NCI-H2196 treated with DMSO at 0.1 percent for 48 hours (cell line): ENCODE measurements at regions not wholly inside any gene's neighbourhood (a gene's known extent, or its start where the extent isn't known, plus 50 kb on each side); places are given as distances from the start of the nearest gene placed in this dataset.

Experiments used
- DNase-seq: peaks from one replicate; lab custom pipeline; 2025; ENCODE audit not compliant: unreplicated experiment; lab: John Stamatoyannopoulos, UW

DNA sequence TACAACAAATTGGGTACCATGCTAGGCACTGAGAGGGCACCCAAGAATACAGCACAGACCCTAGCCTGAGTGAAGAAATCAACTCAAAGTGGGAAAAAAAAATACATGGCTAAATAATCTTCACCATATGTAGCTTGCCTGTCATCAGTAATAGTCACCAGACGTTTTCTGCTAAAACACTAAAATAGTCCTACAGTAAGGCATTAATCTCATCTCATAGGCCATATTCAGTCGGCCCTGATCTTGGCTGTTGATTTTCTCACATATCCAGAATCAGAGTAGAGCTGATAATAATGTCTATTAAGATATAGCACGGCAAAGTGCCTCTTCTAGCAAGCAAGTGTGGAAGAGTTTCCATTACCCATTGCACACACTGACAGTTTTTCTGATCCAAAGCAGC lies 322.1 kb upstream of the SLC30A5 start:
- no peak for DNase-seq

DNA sequence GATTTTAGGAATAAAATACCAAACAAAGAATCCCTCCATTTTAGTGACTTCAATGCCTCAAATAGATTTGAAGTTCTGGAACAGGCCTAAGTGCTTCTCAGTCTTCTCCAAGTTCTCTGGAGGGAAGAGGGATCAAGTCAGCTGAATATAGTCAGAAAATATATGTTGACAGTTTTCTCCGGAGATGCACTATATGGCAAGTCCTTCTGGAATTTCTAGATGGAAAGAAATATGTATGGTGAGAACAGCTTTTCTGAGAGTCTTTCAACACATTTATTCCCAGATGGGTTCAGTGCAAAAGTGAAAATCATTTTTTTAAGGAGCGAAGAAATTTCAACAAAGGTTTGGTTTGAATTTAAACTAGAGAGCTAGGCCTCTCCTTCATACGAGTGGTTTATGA lies 317.4 kb upstream of the SLC30A5 start:
- no peak for DNase-seq

DNA sequence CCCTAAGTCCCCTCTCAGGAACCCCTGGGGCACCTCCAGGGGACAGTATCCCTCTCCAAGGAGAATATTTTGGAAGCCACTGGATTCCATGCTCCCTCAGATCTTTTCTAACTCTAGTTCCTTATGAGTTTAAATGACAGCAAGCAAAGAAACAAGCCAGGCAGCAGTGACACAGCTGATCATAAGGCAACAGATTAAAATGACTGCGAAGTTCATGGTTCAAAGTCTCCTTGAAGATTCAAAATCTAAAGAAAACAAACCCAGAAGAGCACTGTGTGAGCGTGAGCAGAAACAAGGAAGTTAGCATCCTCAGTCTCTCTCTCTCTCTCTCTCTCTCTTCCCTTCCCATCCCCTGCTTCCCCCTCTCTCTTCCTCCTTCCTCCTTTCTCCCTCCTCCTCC lies 316.7 kb upstream of the SLC30A5 start:
- no peak for DNase-seq

DNA sequence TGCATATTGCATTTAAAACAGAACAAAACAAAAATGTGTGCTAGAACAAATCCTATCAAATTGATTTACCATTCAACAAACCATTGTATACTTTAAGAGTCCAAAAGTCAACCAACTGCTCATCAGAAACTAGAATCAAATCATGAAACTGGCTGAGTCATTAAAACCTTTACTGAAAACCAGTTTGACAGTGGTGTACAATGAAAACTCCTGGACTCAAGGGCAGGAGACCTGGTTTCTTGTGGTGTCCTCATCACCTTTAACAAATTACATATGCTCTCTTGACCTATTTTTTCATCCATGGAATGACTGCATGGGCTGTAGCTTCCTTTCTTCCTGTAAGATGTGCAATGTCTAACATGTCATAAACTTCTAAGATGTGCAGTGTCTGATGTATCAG lies 315.3 kb upstream of the SLC30A5 start:
- no peak for DNase-seq

DNA sequence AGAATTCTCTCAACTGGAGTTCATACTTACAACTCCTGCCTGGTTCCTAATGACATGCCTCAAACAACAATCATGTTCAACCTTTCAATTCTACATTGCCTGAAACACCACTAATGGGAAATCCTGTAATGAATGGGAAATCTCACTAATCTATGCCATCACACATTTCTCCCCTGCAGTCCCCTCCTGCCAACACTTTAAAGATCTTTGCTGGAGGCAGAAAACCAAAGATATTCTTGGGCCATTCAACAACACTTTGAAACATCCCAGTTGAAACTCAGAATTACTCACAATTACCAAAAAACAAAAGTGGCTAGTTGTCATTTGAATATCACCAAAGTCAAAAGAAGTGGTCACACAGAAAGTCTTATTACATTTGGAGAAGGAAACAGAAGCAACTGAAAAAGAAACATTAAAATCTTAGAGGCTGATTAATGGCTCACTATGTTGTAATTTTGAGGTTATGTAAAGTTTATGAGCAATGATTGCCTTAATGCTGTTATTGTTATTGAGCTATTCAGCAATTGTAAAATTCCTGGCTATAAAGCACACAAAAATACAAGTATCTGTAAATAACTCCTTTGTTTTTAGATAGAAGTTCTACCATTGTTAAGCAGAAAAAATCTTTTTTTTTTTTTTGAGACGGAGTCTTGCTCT lies 313.4 kb upstream of the SLC30A5 start:
- DNase-seq = no peak

DNA sequence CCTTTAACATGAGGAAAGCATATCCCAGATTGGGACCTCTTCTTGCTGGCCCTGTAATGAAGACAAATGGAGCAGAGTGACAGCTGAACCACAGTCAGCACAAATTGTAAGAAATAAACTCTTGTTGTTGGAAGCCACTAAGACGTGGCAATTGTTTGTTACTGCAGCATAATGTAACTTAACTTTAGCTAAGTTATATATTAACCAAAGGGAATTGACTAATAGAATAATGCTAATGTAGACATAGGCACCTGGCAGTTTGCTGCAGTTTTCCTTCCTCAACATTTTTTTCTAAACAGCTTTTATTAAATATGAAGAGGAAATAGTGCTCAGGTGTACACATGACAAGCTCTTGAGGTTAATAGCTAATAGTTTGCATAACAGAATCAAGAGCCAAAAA lies 300.7 kb upstream of the SLC30A5 start:
- DNase-seq = no peak

DNA sequence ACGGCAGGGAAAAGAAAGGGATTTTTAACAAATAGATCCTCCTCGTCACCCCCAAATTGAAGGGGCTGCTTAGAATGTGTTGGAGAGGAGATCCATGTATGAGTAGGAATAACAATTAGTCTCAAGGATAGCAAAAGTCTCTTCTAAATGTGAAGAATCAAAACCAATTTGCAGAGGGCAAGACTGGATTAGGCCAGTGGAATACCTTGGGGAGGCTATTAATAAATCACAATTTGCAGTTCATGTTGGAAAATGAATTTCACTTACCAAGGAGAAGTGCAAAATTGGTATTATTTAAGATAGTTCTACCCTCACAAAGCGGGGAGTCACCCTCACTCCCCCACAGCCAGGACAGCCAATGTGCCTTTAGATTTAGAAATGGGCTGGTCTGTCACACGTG lies 299.8 kb upstream of the SLC30A5 start:
- DNase-seq = no peak

DNA sequence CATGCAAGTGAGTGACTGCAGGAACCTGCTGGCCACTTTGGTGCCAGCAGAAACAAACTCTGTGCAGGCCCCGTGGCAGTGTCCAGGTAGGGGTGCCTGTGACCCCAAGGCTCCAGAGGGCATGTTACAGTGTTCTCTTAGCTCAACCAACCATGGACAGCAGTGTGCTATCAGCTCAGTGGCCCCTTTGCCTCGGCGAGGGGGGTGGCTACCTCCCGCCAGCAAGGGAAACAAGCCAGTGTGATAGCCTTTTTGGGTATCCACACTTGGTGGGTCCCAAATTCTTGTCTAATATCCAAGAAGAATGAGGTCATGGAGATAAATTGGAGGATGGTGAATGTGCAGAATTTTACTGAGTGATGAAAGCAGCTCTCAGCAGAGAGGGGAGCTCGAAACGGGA lies 298.6 kb upstream of the SLC30A5 start:
- DNase-seq = no peak

DNA sequence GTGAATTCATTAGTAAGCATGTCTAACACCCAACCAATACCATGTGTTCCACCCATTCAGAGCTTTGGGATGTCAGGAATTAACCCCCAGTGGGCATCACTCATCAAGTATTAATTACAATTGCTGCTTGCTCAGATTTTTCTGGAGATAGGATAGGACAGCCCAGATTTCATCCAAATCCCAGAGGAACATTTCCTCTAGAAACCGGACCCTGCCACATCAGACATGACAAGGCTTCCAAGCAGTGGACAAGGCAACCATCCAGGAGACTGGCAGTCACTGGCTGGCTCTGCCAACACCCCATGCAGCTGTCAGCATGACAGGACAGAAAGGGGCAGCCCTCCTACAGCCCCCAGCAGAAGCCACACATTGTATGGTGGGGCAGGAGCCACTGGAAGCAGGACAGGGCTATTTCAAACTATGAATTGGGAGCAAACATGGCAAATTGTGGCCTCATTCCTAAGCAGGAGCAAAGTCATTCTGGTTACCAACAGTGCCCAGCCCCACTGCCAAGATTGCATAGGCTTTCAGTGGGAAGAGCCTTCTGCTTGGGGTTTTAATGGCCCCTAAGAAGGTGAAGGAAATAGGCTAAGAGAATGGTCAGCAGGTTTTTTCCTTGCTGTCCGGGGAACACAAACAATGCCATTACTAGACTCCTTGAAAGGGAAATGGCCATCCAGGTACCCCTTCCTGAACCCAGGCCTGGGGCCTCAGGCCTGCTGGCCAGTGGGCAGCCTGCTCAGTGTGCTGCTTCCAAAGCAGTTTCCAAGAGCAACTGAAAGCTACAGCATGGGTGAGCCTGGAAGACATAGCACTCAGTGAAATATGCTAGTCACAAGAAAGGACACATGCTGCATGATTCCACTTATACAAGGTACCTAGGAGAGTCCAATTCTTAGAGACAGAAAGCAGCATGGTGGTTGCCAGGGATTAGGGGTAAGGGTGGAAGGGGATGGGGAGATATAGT lies 294.7 kb upstream of the SLC30A5 start:
- no peak for DNase-seq

DNA sequence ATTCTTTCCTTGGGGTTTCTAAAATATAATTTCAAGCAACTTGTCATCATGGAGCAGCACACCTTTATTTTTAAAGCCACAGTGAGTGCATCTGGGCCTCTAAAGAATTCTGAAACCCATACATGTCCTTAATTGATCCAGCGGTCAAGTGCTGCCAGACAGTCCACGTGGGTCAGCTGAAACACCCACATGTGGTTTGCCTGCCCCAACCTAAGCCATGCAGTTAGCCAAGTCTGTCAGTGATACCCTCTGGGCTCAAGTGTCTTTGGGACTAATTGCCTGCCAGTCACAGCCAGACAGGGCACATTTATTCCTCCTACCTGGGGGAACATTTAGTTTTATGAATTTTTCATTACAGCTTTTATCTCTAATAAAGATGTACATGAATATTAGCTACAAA lies 291.4 kb upstream of the SLC30A5 start:
- DNase-seq = no peak

DNA sequence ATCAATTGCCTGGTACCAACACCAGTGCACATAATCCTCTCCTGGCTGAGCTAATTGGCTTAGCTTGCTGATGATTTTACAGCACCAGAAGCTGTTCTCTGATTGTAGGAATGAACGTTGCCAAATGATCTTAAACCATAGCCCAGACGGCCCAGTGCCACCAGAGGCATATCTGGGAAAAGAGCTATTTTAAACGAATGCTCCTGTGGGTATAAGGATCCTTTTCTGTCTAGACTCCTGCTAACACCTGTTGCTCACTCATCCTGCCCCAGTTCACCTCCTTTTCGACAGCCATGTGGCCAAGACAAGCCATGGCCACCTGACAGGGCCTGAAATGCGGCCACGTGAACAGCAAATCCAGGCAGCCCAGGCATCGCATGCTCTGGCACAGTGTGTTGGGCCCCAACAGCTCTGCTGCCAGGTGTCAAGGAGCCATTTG lies 289.9 kb upstream of the SLC30A5 start:
- no peak for DNase-seq

DNA sequence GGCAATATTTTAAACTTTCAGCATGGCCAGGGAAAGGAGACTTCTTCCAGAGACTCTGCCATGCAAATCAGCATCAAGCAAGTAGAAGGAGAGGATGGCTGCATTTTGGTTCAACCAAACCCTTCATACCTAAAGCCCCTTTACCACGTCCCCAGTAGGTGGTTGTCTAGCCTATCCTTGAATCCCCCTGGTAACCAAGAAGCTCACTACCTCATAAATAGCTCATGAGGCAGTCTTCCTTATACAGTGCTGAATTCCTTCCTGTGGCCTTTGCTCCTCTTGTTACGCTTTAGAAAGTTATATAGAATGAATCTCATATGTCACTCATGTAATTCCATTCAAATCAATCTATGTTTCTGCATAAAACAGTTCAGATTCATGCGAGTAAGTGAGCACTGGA lies 289.5 kb upstream of the SLC30A5 start:
- DNase-seq = no peak

DNA sequence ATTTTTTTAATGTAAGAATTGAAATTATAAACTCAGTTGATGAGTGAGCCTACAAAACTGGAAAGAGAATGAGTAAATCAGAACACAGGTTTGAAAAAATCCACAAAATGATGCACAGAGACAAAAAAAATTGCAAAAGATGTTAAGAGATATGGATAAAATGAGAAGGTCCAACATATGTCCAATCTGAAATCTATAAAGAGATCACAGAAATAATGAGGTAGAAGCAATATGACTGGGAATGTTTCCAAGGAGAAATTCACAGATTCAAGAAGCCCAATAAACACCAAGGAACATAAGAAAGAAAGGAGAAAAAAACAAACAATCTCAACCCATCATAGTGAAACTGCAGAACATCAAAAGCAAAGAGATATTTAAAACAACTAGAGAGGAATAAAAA lies 288.4 kb upstream of the SLC30A5 start:
- no peak for DNase-seq

DNA sequence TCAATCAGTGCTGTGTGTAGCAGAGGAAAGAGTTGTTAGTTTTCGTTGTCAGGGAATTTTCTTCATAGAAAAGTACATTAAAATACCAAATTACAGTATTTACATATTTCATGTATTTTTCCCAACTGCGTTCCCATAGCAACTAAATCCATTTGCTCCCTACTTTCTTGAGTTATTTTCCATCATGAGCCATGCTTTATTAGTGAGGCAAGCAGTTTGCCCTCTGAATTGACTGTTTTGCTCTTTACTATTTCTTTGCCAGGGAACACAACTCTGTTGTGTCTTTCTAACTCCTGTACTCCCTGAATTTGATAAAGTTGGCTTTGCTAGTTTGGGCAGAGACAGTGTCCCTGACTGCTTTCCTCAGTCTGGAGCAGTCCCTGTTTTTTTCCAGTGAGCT lies 276.2 kb upstream of the SLC30A5 start:
- DNase-seq = no peak

DNA sequence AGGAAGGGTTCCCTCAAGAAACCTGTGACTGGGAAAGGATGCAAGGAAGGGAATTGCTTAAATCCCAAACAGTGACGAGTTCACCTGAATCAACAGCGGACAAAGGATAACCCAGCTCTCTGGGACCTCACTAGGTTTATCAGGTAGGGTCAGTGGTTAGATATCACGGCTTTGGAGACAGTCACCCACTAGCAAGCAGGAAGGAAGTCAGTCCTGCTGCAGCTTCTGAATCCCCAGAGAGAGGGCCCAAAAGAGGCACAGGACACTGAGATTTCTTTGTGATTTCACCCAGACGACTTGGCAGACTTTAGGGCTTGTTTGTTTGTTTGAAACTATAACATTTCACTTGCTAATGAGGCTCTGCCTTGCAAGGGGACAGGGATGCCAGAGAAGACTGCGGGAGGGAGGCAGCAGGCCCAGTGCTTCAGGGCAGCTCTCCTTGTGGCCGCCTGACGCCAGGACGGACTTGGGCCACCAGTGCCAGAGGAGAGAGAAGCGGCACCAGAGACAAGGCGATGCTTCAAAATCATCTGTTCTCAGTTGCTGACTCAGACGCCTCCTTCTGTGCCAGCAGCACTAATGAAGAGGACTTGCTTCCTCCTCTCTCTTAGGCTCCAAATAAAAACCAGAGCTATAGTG lies 275.6 kb upstream of the SLC30A5 start:
- no peak for DNase-seq

DNA sequence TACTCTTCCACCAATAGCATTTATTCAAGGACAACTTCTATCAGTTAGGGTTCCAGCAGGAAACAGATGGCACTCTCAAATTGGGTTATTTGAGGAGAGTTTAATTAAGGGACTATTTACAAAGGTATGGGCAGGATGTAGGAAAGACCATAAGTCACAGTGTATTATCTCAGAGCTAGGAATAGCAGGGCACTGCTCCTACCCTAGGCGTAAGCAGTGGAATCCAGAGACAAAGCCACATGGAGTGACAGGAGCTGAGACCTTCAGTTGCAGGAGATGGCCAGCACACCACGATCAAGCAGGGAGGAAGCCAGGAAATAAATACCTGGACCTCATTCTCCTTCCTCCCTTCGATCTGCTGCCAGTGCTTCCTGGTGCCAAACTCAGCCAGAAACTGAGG lies 274.9 kb upstream of the SLC30A5 start:
- DNase-seq = no peak

DNA sequence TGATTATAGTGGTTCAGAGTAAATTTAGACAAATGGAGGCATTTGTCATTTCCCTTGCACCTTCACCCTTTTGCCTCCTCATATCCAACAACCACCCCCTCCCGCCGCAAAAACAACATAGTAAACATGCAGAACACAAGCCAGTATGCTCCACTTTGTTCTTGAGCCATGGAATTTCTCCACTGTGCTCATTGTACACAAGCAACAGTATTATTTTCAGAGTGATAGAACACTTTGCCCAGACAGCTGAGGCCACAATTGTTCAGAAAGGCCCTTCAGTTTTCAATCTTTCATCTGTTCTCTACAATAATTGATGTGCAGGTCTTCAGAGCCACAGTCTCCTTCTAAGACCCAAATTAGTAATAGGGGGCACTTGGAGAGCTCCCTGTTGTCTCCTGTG lies 272.8 kb upstream of the SLC30A5 start:
- DNase-seq = no peak

DNA sequence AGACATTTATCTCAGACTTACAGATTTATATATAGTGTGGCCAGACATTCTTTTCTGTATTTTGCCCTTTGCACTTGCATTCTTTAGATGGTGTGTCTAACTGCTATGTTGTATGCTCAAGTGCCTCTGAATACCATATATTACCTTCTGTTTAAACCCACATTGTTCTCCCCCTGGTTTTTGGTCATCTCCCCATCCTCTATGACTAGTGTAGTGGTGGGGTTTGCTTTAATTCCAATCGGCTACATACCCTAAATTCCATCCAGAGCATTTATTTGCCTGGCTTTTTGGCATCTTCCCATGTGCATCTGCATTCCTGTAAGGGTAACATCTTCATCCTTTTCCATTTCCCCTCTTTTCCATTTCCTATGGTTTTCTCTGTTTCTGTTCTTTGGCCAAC lies 271.0 kb upstream of the SLC30A5 start:
- DNase-seq = no peak

DNA sequence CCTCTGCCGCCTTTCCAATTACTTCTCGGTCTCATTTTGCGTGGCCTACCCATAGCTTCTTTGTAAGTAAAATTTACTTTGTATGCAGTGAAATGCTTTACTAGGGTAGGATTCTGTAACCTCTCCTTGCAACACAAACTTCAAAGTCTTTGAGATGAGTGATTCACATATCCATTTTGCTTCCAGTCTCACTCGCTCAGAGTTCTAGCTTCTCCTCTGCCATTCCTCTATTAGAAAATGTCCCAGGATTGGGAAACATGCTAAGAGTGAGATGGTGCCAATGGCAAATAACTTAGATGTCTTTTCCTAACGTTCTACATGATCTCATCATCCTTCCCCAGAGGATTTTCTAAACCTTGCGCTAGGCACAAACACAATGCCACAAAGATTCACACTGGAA lies 270.5 kb upstream of the SLC30A5 start:
- DNase-seq = no peak

DNA sequence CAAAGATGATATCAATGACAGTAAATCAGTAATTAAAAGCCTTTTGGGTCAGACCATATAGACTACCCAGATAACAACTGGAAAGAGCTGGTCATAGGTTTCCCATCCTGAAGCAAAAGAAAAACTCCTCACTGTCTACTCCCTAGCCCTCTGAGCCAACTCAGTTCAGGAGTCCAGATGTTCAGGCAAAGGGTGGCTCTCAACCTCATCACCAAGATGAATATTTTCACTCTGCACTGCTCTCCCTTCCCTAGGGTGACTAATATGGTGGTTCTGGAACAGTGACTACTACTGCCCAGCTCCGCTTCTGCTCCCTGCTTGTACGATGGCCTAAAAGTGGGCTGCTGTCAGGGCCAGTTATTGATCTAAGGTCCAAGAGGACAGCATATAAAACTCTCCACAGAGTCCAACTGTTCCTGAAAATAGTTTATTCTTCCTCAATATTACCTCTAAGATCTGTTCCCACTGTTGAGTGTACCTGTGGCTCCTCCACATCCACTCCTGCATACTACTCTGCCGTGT lies 263.4 kb upstream of the SLC30A5 start:
- no peak for DNase-seq

DNA sequence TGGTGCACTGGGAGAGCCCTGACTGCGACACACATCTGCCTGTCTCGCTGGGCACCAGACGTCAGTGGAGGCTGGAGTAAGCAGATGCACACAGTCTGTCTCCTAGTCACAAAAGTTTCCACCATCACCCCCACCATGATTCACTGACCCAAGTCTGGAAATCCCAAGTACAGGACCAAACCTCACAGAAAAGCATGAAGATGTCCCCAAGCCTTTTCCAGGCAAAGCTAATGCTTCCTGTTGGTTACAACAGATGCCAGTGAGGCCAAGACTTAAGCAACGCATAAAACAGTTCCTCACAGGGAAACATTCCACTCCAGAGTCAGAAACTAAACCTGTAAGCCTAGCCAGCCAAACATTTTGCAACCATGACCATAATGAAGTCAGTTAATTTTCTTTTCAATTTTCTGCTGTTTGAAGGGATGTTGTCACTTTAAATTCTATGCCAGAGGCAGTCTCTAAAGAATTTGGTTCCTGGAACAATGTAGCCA lies 259.3 kb upstream of the SLC30A5 start:
- DNase-seq = no peak
